Nephron progenitor cell (in vitro differentiated cells): ENCODE measurements at regions not wholly inside any gene's neighbourhood (a gene's known extent, or its start where the extent isn't known, plus 50 kb on each side); places are given as distances from the start of the nearest gene placed in this dataset.

ENCODE experiments used
- DNase-seq: peaks from one replicate; pipeline ENCODE4 v3.0.0; 2021
- H3K27ac Mint-ChIP-seq: 2 replicates; pipeline ENCODE4 v1.8.0; 2021; ENCODE audit warnings: mild to moderate bottlenecking, moderate library complexity, mixed read lengths
- H3K27me3 Mint-ChIP-seq: 2 replicates; pipeline ENCODE4 v1.8.0; 2021; ENCODE audit warnings: mild to moderate bottlenecking, low read depth, mixed read lengths; ENCODE audit not compliant: poor library complexity
- H3K36me3 Mint-ChIP-seq: 2 replicates; pipeline ENCODE4 v1.8.0; 2021; ENCODE audit warnings: low read depth, mixed read lengths
- H3K4me1 Mint-ChIP-seq: 2 replicates; pipeline ENCODE4 v1.8.0; 2021; ENCODE audit warnings: mixed read lengths
- H3K4me3 Mint-ChIP-seq: 2 replicates; pipeline ENCODE4 v1.8.0; 2021; ENCODE audit warnings: mild to moderate bottlenecking, moderate library complexity, mixed read lengths
- H3K9me3 Mint-ChIP-seq: 2 replicates; pipeline ENCODE4 v1.8.0; 2021; ENCODE audit warnings: mild to moderate bottlenecking, moderate library complexity, mixed read lengths
- TF ChIP-seq, protein P1 (sequence below): fragments of 200-600 bp; sonication (generic); IDR thresholded peaks from 2 replicates; pipeline ENCODE4 v1.5.0; 2021; ENCODE audit warnings: antibody characterized with exemption

- peaks cover 2% of the 10 kb centered on the region for H3K27me3 Mint-ChIP-seq
- H3K9me3 Mint-ChIP-seq: peaks cover 10% of the 10 kb centered on the region
- H3K27ac Mint-ChIP-seq: no peak overlapping the region
- peaks cover 26% of the 10 kb centered on the region for H3K4me1 Mint-ChIP-seq
- TF ChIP-seq, protein P1, sequence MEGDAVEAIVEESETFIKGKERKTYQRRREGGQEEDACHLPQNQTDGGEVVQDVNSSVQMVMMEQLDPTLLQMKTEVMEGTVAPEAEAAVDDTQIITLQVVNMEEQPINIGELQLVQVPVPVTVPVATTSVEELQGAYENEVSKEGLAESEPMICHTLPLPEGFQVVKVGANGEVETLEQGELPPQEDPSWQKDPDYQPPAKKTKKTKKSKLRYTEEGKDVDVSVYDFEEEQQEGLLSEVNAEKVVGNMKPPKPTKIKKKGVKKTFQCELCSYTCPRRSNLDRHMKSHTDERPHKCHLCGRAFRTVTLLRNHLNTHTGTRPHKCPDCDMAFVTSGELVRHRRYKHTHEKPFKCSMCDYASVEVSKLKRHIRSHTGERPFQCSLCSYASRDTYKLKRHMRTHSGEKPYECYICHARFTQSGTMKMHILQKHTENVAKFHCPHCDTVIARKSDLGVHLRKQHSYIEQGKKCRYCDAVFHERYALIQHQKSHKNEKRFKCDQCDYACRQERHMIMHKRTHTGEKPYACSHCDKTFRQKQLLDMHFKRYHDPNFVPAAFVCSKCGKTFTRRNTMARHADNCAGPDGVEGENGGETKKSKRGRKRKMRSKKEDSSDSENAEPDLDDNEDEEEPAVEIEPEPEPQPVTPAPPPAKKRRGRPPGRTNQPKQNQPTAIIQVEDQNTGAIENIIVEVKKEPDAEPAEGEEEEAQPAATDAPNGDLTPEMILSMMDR: no peak
- no peak for DNase-seq
- H3K36me3 Mint-ChIP-seq: peaks cover 3% of the 10 kb centered on the region
- no peak overlapping the region for H3K4me3 Mint-ChIP-seq
Measured at GRCh38 chr2:204223046-204223445, 286.5 kb downstream of the ICOS start.

DNA sequence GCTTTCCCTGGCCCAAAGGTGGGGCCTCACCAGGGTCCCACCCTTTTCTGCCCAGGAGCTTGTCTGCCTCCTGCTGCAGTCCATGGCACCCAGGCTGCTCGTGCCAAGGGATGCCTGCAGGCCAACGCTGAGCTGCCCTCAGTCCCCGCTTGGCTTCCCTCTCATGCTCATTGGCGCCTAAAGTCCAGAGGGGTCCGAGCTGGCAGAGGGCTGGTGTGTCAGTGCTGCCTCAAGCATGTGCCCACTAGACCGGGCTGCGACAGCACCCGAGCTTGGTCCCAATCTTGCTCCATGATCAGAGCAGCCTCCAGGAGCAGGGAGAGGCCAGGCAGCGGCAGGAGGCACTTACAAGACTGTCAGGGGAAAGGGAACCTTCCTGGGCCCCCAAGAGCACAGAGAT, 287.0 kb downstream of the ICOS start:
- Mint-ChIP-seq H3K4me1 (peaks cover 31% of the 10 kb centered on the region), H3K27ac (no peak overlapping the region), H3K4me3 (no peak overlapping the region), H3K9me3 (peaks cover 5% of the 10 kb centered on the region), H3K36me3 (no peaks in the 10 kb centered on the region), H3K27me3 (peaks cover 2% of the 10 kb centered on the region)
- DNase-seq: no peak
- TF ChIP-seq, protein P1: no peak

GRCh38 chr2:204225671-204226073, 289.1 kb downstream of the ICOS start:
- Mint-ChIP-seq H3K36me3 (no peaks in the 10 kb centered on the region), H3K9me3 (no peaks in the 10 kb centered on the region), H3K27ac (no peak overlapping the region), H3K27me3 (peaks cover 2% of the 10 kb centered on the region), H3K4me3 (no peak overlapping the region), H3K4me1 (peaks cover 38% of the 10 kb centered on the region)
- TF ChIP-seq, protein P1: no peak
- DNase-seq: no peak

DNA sequence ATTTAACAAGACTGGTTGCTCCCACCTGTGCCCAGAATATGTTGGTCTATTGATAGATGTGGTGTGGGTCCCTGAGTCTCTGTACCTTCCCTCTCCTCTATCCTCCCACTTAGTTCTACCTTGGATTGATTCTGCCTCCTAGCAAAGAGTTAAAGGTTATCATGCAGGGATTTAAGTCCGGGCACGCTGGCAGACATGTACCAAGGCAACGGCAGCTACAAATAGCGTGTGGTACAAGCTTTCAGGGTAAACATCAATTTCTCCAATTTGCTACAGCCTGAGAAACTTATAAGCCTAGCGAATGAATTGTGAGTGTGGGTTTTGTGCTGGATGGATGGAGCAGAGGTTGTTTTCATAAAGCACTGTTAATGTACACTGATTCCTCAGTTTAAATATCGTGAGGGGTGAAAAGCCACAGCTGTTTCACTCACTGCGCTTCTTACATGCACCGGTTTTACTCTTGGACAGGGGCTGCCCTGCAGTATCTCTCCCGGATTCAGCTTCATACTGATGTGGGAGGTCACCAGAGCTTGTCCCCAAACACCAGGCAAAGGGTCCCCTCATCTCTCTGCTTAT, 289.8 kb downstream of the ICOS start:
- TF ChIP-seq, protein P1: no peak
- no peaks in the 10 kb centered on the region for H3K36me3 Mint-ChIP-seq
- peaks cover 7% of the 10 kb centered on the region for H3K27me3 Mint-ChIP-seq
- H3K4me1 Mint-ChIP-seq: peaks cover 43% of the 10 kb centered on the region
- H3K27ac Mint-ChIP-seq: peak overlapping the region; percentile 62
- H3K4me3 Mint-ChIP-seq: no peak overlapping the region
- DNase-seq: no peak
- H3K9me3 Mint-ChIP-seq: no peaks in the 10 kb centered on the region

DNA sequence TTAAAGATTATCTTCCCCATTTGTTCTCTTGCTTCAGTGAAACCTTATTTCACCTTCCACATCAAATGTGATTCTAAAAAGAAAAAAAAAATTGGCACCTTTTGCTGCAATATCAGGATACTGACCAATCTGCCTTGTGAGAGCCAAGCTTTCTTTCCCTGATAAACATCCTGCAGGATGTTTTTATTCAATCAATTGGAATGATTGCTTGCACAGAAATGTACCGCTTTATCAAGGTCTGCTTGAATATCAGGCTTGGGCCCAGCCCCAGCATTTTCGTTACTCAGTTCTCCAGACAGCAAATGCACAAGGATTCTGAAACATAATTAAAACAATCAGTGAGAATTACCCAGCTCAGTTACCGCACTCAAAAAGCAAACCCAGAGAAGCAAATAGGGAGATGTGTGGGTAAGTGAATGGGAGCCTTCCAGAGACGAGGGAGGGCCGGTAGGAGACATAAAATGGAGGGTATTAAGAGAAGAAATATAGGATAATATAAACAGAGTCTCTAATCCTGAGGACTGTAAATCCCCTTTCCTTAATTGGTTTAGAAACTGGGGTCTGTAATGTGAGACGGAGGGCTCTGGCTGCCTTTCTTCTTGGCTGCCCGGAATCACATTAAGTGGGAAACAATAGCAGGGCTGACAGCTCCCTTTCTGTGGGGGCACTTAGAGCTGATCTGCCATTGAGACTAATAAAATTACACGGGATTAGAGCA, 291.8 kb downstream of the ICOS start:
- Mint-ChIP-seq H3K27ac (peak overlapping the region; percentile 76), H3K9me3 (no peaks in the 10 kb centered on the region), H3K4me3 (peak overlapping the region; percentile 53), H3K4me1 (peaks cover 47% of the 10 kb centered on the region), H3K27me3 (peaks cover 5% of the 10 kb centered on the region), H3K36me3 (no peaks in the 10 kb centered on the region)
- TF ChIP-seq, protein P1: no peak
- peak; percentile 33 for DNase-seq

DNA sequence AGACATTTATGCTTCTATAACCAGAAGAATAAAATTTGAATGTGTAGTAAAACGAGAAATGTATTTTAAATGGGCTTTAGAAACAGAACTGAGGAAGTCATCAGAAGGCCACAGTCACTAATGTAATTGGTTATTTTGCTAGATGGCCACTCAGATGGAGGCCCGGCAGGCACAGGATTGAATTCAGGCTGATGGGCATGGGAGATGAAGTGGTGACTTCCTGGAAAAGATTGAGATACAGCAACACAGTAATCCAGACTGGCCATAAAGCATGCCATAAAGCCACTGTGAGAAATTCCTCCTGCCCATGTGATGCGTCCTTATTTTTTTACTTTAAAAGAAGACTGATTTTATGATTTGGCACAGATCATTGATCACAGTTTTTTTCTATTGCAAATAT, 297.7 kb downstream of the ICOS start:
- H3K4me3 Mint-ChIP-seq: no peak overlapping the region
- no peak for DNase-seq
- H3K27ac Mint-ChIP-seq: no peak overlapping the region
- TF ChIP-seq, protein P1: no peak
- peaks cover 5% of the 10 kb centered on the region for H3K27me3 Mint-ChIP-seq
- H3K4me1 Mint-ChIP-seq: peaks cover 9% of the 10 kb centered on the region
- H3K9me3 Mint-ChIP-seq: peaks cover 4% of the 10 kb centered on the region
- peaks cover 4% of the 10 kb centered on the region for H3K36me3 Mint-ChIP-seq
